Peyer's patch (tissue), 4 donors: ENCODE measurements at regions not wholly inside any gene's neighbourhood (a gene's known extent, or its start where the extent isn't known, plus 50 kb on each side); places are given as distances from the start of the nearest gene placed in this dataset.

Experiments
- POLR2A ChIP-seq, 2 donors: fragments of 450-650 bp; IDR thresholded peaks; one replicate each; pipeline ENCODE4 v1.5.1; 2017; ENCODE audit warnings: antibody characterized with exemption in 2 of 2, mild to moderate bottlenecking in 2 of 2, moderate library complexity in 2 of 2
- TF ChIP-seq, protein P1 (sequence below), 6 experiments: fragments of 450-650 bp in 4 of 6; fragments of 200-600 bp in 2 of 6; sonication (generic) in 1 of 6; IDR thresholded peaks; one replicate each; pipeline ENCODE4 v1.5.1; 2017 to 2019; ENCODE audit warnings: antibody characterized with exemption in 6 of 6, mild to moderate bottlenecking in 3 of 6, moderate library complexity in 1 of 6

DNA sequence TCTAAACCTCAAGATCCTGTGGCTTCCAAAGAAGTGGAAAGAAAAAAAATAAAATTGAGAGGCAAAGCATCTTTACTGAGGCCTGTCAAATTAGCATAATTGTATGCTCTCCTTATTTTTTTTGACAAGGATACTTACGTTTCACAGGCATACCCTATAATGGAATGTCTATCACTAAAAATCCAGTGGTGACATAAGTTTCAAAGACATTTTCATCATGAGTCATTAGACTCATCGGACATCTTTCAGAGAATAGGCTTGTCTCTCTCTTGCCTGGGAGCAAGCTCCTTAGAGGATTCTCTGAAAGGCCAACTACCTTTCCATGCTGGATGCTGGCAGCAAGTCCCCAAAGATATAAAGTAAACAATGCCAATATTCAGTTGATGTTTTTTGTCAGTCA lies 380.7 kb upstream of the STEAP1 start:
- TF ChIP-seq, protein P1, sequence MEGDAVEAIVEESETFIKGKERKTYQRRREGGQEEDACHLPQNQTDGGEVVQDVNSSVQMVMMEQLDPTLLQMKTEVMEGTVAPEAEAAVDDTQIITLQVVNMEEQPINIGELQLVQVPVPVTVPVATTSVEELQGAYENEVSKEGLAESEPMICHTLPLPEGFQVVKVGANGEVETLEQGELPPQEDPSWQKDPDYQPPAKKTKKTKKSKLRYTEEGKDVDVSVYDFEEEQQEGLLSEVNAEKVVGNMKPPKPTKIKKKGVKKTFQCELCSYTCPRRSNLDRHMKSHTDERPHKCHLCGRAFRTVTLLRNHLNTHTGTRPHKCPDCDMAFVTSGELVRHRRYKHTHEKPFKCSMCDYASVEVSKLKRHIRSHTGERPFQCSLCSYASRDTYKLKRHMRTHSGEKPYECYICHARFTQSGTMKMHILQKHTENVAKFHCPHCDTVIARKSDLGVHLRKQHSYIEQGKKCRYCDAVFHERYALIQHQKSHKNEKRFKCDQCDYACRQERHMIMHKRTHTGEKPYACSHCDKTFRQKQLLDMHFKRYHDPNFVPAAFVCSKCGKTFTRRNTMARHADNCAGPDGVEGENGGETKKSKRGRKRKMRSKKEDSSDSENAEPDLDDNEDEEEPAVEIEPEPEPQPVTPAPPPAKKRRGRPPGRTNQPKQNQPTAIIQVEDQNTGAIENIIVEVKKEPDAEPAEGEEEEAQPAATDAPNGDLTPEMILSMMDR (IDR thresholded peaks at IDR 0.05) = no peak
- TF ChIP-seq POLR2A (IDR thresholded peaks at IDR 0.05) = no peak
